NCI-H1048 (cell line): ENCODE measurements at regions not wholly inside any gene's neighbourhood (a gene's known extent, or its start where the extent isn't known, plus 50 kb on each side); places are given as distances from the start of the nearest gene placed in this dataset.
"Not testable (repeated sequence)": the region's sequence is repeated elsewhere in the genome, so short reads cannot be mapped to it uniquely, and the experiment has no call there.

Experiments used
- DNase-seq: peaks from one replicate; lab custom pipeline; 2025; lab: John Stamatoyannopoulos, UW

DNA sequence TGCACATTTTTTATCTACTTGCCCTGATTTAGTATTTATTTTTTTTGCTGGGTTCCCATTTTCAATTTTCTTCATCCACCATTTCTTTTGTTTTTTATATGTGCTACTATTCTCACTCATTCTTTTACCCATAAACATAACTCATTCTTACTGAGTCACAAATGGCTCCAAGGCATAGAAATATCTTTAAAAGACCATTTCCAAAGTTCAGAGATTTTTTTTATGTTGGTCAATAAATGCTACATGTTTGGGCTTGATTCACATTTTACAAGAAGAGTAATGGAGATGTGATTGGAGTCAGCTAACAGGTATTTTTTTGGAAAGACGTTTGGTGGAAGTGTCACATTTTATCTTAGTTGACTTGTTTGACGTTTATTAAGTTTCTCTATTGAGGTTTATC, 1303.2 kb upstream of the LRRTM3 start:
- no peak for DNase-seq

DNA sequence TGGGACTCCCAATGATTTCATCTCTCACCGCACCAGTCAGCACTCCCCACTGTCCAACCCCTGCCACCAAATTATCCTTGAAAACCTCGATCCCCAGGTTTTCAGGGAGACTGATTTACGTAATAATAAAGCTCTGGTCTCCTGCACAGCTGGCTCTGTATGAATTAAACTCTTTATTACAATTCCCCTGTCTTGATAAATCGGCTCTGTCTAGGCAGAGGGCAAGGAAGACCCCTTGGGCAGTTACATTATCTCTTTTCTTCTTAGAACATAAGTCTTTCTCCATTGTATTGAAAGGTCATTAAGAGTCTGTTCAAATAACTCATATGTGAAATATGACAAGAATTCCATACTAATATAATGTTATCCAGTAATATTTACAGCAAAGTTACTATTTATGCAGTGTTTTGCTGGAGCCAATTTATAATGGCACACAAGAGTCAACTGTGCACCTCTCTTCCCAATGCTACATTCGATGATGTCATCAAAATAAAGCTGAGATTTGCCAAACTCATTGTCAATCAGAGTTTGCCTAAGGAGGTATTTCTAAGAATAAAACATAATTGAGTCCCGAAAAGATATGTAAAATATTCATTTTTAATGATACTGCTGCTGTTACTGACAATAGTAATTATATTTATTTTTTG, 1297.2 kb upstream of the LRRTM3 start:
- DNase-seq: no peak

DNA sequence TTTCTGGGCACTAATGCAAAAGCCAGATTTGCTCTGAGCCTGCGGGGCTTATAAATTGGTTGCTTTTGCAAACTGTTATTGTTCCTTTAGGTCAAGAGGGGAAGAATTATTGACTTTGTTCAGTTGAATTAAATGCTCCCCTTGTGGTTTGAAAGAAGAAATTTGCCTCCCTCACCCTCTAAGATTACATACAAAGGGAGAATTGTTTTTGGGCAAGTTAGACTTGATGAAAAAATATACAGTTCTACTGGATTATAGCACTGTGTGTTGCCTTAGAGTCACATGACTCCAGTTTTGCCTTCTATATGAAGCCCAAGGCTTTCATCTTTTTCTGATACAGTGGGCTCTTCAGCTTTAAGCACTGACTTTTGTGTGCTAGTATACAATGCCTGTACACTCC, 1265.8 kb upstream of the LRRTM3 start:
- no peak for DNase-seq

DNA sequence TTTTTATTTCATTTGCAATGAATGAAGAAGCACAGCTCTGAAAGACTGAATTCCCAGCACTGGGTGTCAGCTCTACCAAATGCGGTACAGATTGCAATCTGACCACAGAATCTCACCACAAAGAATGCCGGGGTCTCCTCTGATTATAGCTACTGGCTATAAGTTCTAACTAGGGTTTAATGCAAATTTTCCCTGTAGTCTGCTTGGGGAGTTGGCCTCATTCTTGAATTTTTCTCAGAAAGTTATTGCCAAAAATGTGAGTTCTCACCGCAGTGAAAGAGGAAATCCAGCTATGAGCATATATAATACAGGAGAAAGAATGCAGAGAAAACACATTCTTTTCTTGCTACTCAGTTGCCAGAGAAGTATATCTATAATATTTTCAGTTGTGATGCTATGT, 1255.7 kb upstream of the LRRTM3 start:
- DNase-seq: no peak

DNA sequence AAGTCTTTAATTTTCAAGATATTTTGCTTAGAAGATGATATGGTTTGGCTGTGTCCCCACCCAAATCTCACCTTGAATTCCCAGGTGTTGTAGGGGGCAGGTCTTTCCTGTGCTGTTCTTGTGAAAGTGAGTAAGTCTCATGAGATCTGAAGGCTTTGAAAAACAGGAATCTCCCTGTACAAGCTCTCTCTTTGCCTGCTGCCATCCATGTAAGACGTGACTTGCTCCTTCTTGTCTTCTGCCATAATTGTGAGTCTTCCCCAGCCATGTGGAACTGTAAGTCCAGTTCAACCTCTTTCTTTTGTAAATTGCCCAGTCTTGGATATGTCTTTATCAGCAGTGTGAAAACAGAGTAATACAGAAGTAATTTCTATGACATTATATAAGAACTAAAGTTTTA, 1255.2 kb upstream of the LRRTM3 start:
- not testable (repeated sequence) for DNase-seq

DNA sequence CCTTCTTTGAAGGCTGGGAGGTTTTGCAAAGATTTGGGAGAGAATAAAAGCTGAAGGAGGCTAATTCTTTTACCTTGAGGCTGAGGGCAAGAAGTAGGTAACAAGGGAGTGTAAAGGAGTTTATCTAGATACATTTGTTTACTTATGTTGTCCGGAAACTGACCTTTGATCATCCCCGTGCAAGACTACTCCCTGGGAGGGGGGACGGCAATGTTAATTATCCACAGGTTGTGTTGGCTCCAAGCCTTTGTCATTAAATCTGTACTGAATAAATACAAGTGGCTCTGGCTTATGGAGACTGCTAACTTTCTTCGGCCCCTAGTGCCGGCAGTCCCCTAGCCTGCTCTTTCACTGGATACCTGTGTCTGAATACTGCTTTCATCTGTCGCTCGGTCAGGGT, 1250.6 kb upstream of the LRRTM3 start:
- DNase-seq: no peak

DNA sequence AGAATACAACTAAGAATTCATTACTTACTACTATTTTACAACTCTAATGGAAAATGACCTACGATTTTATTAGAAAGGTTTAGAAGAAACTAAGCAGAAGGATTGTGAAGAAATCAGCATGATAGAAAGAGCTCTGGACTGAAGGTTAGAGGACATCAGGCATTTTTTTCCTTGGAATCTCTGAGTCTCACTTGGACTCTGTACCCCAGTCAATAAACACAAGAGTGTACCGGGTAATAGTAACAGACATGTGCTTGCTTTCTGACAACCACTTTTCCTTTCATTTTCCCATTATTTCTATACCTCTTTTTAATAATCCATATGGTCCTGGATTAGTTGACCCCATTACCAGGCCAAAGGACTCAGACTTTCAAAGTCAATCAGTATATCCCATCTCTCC, 1240.9 kb upstream of the LRRTM3 start:
- no peak for DNase-seq

DNA sequence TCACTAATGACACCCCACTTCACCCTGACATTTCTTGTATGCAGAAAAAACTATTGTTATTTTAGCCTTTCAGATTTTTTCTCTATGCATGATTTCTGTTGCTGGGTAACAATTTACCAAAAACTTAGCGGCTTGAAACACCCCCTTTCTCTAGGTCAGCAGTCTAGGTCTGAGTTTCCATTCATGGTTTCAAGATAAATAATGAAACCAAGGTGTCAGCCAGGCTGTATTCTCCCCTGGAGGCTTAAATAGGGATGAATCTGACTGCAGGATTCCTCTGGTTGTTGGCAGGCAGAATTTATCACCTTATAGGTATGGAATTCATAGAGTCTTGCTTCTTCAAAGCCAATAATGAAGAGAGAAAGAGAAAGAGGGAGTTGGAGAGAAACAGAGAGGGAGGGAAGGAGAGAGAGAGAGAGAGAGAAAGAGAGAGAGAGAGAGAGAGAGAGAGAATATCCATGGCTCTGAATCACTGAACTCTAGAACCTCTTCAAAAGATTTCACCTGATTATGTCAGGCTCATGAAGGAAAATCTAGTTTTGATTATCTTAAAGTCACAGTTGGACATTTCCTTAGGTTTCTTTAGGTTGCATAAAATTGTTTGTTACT, 1224.6 kb upstream of the LRRTM3 start:
- DNase-seq: no peak

DNA sequence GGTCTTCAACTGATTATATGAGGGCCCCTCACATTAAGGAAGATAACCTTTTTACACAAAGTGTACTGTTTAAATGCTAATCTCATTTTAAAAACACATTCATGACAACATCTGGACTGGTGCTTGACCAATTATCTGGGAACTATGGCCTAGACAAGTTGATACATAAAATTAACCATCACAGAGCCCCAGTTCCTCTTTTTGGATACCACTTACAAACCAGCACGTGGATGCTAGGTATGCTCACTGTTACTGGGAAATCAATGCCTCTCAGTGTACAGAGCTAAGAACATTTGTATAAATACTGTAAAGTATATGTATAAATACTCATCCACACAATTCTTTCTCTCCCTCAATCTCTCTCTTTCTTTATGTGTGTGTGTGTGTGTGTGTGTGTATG, 1217.8 kb upstream of the LRRTM3 start:
- DNase-seq: no peak

DNA sequence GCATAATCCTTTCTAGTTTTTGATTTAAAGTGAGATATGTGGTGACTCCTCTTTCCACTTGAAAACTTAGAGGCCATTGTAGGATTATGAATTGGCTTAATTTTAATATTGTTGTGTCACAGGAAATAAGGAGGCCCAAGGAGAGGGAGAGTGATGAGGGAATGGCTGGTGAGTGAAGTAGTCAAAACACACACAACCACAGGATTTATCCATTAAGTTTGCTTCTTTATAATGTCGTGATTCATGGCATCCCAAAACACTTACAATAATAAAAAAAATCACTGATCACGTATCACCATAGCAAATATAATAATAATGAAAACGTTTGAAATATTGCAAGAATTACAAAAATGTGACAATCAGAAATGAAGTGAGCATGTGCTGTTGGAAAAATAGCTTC, 1215.5 kb upstream of the LRRTM3 start:
- no peak for DNase-seq

DNA sequence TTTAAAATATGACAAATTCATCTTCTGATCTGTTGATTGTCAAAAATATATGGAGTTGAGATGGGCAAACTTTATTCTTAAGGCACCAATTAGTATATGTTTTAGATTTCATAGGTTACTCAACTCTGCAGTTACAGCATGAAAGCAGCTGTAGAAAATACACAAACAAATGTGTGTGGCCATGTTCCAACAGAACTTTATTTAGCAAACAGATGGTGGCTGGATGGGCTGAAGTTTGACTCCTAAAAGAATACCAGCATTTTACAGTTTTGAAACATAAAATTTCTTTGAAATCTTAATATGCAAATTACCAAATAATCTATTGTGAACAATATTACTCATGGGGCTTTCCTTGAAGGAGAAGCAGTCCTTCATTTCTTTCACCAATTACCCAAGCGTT, 1206.0 kb upstream of the LRRTM3 start:
- no peak for DNase-seq

DNA sequence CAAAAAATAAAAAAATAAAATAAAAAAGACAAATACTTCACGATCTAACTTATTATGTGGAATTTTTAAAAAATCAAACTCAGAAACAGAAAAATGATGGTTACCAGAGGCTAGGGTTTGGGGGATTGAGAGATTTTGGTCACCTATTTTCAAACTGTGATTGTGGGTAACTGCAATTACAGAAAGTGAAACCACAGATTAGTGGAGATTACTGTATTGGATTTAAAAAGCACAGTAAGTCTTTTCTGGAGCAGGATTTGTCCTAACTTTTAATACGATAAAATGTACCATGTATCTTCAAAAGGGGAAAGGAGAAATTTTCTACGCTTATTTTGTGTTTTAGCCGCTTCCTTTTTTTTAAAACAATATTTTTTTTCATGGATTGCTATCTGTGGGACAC, 1204.9 kb upstream of the LRRTM3 start:
- DNase-seq: no peak

DNA sequence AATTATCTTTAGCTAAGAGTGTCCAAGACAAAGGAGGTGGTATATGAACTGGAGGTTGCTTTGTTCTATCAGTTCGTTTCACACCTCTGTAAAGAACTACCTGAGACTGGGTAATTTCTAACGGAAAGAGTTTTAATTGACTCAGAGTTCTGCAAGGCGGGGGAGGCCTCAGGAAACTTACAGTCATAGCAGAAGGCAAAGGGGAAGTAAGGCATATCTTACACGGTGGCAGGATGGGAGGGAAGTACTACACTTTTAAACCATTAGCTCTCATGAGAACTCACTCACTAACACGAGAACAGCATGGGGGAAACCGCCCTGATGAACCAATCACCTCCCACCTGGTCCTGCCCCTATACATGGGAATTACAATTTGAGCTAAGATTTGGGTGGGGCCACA, 1202.3 kb upstream of the LRRTM3 start:
- DNase-seq: no peak

DNA sequence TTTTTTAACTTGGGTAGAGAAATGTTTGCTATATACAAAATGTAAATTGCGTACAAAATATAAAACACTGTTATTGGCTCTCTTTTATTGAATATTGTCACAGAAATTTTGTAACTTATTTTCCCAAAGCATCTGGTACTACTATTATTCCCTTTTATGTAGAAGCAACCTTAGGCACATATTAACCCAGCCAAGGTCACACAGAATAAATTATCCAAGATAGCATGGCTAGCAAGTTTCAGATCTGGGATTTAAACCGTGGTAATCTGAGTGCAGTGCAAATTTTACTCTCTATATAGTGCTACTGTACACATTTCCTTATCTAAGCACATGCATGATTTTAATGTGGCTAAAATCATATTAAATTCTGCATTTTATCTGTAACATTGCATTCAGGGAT, 1190.5 kb upstream of the LRRTM3 start:
- DNase-seq: no peak

DNA sequence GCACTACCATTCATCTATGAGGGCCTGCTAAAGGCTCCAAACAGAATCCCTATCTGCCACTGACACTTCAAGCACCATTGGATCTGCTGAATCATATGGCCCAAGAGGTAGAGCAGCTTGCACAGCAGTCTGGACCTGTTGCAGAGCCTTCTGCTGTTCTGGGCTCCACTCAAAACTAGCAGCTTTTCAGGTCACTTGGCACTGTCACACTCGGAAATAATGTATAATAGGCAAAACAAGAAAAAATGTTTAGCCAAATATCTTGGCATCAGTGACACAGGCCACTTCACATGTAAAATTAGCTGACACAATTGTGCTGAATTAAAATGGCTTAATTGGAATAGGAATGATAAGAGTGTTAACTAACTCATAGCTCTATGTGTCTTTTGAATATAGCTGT, 1182.9 kb upstream of the LRRTM3 start:
- no peak for DNase-seq

DNA sequence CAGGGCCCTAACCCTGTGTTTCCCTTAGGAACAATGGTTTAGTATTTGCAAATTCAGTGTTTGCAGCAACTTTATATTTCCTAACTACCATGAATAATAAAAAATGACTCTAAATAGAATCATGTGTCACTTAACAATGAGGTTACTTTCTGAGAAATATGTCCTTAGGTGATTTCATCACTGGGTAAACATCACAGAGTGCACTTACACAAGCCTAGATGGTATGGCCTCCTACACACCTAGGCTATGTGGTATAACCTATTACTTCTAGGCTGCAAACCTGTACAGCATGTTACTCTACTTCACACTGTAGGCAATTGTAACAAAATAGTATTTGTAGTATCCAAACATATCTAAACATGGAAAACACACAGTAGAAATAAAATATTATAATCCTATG, 1174.6 kb upstream of the LRRTM3 start:
- DNase-seq: no peak

DNA sequence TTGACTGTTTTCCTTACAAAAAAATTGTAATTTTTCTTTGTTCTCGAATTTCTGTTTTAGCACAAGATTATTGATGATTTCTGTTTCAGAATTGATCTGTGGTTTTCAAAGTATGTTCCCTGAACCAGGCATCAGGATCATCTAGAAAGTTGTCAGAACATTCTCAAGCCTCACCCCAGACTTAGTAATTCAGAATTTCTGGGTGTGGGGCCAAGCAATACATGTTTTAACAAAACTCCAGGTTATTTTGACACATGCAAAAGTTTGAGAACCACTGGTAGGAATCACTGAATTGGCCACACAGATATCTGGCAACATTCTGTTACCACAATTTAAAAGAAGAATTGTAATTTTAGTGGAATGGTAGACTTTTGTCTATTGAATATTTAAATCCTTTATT, 1173.9 kb upstream of the LRRTM3 start:
- DNase-seq: no peak

DNA sequence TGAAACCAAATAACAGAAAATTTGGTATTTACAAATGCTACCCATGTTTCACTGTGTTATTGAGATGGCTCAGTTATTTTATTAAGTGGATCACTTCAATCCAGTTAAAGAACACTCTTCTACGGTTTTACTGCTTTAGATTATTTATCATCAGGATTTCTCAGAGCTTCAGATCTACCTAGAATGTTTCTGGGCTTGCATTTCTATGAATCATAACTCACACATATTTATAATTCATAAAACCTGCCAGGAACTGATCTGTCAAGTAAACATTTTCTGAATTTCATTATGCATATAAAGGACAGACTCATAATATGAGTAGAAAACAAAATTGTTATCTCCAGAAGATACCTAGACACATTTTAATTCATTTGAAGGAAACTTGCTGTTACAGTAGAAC, 1172.3 kb upstream of the LRRTM3 start:
- DNase-seq: no peak

DNA sequence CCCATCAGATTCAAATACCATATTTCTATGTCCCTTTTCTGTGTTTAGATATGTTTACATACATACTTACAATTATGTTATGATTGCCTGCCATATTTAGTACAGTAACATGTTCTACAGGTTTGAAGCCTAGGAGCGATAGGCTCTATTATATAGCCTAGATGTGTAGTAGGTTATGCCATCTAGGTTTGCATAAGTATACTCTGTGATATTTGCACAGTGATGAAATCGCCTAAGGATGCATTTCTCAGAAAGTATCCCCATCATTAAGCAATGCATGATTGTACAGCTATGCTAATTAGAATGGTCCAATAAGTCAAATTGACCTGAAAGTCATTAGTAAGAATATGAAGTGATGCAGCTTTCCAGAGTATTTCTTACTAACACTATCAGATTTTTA, 1171.7 kb upstream of the LRRTM3 start:
- no peak for DNase-seq

DNA sequence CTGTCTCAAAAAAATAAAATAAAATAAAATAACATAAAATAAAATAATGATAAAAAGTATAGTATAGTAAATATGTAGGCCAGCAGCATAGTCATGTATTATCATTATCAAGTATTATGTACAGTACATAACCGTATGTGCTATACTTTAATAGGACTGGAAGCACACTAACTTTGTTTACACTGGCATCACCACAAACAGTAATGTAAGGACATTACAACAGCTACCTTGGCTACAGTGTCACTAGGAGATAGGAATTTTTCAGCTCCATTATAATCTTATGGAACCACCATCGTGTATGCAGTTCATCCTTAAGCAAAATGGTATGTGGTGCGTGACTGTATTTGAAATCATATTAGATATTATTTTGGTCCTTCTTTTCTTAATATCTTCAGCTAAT, 1163.5 kb upstream of the LRRTM3 start:
- DNase-seq: no peak

DNA sequence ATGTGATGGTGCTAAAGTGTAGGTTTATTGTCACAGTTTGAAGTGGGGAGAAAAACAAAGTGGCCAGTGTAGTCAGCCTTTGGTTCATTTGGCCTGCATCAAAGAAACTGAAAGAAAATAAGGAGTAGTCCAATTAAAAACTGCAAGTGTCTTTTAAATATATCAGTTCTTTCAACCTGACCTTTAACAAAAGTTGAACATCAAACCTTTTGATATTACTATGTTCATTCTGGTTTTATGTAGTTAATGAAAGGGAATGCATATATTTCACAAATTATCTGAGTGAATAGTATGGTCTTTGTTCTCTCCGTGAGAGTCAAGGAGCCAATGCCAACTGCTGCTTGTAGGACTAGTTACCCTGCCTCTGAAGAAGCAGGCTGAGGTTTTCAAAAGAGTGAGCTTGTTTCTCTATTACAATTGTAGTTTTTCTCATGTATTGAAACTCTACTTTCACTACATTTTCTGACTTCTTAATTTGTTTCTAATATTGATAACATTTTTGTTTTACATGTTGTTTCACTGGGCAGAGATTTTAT, 1160.8 kb upstream of the LRRTM3 start:
- DNase-seq: no peak

DNA sequence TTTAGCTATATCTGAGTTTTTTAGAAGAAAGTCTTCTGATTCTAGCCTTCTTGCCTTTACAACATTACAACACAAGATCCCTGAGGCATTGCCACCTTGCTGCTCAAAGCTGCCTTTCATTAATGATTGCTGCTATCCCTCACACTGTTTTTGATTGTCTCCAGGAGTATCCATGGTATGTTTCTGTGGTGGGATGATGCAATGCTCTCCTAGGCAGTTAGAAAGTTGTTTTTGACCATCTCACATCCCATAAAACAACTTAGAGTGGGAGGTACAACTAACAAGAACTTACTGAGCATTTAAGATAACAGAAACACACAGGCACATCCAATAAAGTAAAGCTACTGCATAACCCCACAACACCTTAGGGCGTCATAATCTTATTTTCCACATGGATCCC, 1156.0 kb upstream of the LRRTM3 start:
- DNase-seq: no peak

DNA sequence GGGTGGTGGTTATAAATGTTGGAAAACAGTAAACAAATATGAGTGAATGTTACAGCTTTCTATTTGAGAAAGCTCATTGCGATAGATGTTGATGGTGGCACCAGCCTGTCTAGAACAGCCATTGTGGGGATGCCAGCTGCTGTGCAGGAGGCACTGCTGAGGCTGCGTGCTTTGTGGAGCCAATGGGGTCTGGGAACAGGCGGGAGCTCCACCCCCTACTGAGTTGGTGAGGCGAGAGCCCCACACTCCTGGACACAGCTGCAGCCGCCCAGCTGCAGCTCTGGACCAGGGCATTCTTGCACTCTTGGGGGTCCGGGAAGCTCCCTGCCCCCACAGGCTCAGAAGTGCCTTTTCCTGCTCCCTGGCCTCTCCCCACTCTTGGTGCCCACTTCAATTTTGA, 1147.1 kb upstream of the LRRTM3 start:
- DNase-seq: no peak

DNA sequence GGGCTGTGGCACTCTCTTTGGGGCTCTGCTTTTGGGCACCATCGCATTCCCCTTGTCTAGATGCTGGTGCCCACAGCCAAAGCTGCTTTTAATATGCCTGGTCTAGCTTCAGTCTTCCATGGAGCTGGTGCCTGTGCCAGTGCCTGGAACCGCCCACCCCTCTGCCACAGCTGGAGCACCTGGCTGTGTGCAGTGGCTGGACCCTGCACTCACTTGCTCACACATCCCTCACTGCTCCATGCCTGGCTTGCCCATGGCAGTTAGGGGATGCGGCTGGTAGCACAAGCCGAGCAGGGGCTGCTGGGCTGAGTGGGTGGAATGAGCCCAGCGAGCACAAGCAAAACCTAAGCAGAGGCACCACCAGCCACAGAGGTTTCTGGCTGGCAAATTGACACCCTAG, 1145.9 kb upstream of the LRRTM3 start:
- DNase-seq: no peak
